ENCODE measurements at regions not wholly inside any gene's neighbourhood (a gene's known extent, or its start where the extent isn't known, plus 50 kb on each side); places are given as distances from the start of the nearest gene placed in this dataset.

DNA sequence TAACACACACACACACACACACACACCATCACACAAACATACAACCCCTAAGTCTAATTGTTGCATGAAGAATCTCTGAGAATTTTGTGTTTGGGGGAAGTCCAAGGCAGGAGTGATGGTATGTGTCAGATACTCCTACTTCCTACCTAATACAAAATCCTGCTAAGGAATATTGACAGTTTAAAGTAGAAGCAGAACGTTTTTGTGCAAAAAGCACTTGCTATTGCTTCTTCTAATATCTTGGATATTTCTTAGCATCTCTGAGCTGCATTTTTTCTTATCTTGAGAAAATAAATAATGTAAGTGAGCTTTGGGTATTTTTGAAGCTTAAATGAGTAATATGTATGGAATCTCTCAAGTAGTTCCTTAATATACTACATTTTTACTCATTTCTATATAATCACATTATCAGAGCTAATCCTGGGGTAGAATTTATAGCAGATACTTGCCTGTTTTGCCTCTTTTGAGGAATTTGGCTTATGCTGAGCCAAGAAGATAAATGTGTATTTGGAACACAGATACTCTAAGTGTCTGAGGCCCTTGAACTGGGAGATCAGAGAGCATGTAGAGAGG lies 212.3 kb downstream of the DKK1 start:
- Histone ChIP-seq H3K27me3 (ENCODE audit: insufficient read depth, low read depth, low read length) (no peaks in the 10 kb centered on the region), H2AFZ (ENCODE audit: low read depth, low read length) (no peak overlapping the region), H3K9me2 (ENCODE audit: insufficient read depth, low read length) (no peaks in the 10 kb centered on the region), H3K4me2 (ENCODE audit: low read length) (no peak overlapping the region), H3K27ac (ENCODE audit: low read length) (no peak overlapping the region), H3K9me3 (ENCODE audit: low read length) (no peaks in the 10 kb centered on the region), H3K4me3 (ENCODE audit: low read length) (no peak overlapping the region), H3F3A (ENCODE audit: insufficient read depth, low read length, poor library complexity, severe bottlenecking) (no peaks in the 10 kb centered on the region), H4K20me1 (ENCODE audit: insufficient read depth) (no peaks in the 10 kb centered on the region), H3K79me2 (replicated peaks; ENCODE audit: insufficient read depth, low read length) (no peaks in the 10 kb centered on the region), H3K9ac (ENCODE audit: low read length) (no peak overlapping the region), H3K36me3 (ENCODE audit: insufficient read depth, low read length) (no peaks in the 10 kb centered on the region)
- TF ChIP-seq SMC3 (conservative IDR thresholded peaks at IDR 0.05; ENCODE audit: poor library complexity), result no peak
- TF ChIP-seq, protein P1, sequence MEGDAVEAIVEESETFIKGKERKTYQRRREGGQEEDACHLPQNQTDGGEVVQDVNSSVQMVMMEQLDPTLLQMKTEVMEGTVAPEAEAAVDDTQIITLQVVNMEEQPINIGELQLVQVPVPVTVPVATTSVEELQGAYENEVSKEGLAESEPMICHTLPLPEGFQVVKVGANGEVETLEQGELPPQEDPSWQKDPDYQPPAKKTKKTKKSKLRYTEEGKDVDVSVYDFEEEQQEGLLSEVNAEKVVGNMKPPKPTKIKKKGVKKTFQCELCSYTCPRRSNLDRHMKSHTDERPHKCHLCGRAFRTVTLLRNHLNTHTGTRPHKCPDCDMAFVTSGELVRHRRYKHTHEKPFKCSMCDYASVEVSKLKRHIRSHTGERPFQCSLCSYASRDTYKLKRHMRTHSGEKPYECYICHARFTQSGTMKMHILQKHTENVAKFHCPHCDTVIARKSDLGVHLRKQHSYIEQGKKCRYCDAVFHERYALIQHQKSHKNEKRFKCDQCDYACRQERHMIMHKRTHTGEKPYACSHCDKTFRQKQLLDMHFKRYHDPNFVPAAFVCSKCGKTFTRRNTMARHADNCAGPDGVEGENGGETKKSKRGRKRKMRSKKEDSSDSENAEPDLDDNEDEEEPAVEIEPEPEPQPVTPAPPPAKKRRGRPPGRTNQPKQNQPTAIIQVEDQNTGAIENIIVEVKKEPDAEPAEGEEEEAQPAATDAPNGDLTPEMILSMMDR (IDR thresholded peaks at IDR 0.05; ENCODE audit: poor library complexity, severe bottlenecking), result no peak
- TF ChIP-seq, protein P2, sequence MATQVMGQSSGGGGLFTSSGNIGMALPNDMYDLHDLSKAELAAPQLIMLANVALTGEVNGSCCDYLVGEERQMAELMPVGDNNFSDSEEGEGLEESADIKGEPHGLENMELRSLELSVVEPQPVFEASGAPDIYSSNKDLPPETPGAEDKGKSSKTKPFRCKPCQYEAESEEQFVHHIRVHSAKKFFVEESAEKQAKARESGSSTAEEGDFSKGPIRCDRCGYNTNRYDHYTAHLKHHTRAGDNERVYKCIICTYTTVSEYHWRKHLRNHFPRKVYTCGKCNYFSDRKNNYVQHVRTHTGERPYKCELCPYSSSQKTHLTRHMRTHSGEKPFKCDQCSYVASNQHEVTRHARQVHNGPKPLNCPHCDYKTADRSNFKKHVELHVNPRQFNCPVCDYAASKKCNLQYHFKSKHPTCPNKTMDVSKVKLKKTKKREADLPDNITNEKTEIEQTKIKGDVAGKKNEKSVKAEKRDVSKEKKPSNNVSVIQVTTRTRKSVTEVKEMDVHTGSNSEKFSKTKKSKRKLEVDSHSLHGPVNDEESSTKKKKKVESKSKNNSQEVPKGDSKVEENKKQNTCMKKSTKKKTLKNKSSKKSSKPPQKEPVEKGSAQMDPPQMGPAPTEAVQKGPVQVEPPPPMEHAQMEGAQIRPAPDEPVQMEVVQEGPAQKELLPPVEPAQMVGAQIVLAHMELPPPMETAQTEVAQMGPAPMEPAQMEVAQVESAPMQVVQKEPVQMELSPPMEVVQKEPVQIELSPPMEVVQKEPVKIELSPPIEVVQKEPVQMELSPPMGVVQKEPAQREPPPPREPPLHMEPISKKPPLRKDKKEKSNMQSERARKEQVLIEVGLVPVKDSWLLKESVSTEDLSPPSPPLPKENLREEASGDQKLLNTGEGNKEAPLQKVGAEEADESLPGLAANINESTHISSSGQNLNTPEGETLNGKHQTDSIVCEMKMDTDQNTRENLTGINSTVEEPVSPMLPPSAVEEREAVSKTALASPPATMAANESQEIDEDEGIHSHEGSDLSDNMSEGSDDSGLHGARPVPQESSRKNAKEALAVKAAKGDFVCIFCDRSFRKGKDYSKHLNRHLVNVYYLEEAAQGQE (IDR thresholded peaks at IDR 0.05; ENCODE audit: borderline replicate concordance), result no peak
- TF ChIP-seq POLR2AphosphoS5 (IDR thresholded peaks at IDR 0.05), result no peak
- no peak for TF ChIP-seq EP300 (conservative IDR thresholded peaks at IDR 0.05; ENCODE audit: poor library complexity, severe bottlenecking)
- TF ChIP-seq EZH2 (IDR thresholded peaks at IDR 0.05; ENCODE audit: borderline replicate concordance, insufficient read depth, low read length, poor library complexity, severe bottlenecking), result no peak
- TF ChIP-seq RAD21 (conservative IDR thresholded peaks at IDR 0.05), result no peak
- no peak for TF ChIP-seq TAF1 (IDR thresholded peaks at IDR 0.05; ENCODE audit: low read depth)
- no peak for TF ChIP-seq MXI1 (conservative IDR thresholded peaks at IDR 0.05; ENCODE audit: poor library complexity, severe bottlenecking)

DNA sequence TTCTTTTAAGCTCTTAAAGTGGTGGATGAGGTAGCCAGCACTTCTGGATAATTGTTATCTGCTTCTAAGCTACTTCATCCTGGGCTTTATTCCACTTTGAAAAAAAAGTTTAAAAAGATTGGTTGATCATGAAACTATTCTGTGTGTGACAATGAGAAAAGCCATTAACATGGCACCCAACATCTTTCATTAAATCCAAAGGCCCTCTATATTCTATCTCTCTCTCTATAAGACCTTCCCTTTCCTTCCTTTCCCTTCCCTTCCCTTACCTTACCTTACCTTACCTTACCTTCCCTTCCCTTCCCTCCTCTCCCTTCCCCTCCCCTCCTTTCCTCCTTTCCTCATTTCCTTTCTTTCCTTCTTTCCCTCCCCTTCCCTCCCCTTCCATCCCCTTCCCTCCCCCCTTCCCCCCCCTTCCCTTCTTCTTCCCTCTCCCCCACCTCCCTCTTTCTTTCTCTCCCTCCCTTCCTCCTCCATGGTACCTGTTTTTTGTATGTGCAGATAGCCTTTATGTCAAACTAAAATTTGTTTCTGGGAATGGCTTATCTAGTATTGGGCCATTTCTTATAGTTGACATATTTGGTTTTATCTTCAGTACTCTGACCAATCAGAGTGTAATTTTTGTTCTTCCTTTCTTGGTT lies 218.7 kb downstream of the DKK1 start:
- Histone ChIP-seq H3K4me2 (ENCODE audit: low read length) (no peak overlapping the region), H3K9me3 (ENCODE audit: low read length) (no peaks in the 10 kb centered on the region), H3F3A (ENCODE audit: insufficient read depth, low read length, poor library complexity, severe bottlenecking) (no peaks in the 10 kb centered on the region), H3K27me3 (ENCODE audit: insufficient read depth, low read depth, low read length) (no peaks in the 10 kb centered on the region), H2AFZ (ENCODE audit: low read depth, low read length) (no peak overlapping the region), H3K9me2 (ENCODE audit: insufficient read depth, low read length) (no peaks in the 10 kb centered on the region), H3K9ac (ENCODE audit: low read length) (no peak overlapping the region), H4K20me1 (ENCODE audit: insufficient read depth) (no peaks in the 10 kb centered on the region), H3K79me2 (replicated peaks; ENCODE audit: insufficient read depth, low read length) (no peaks in the 10 kb centered on the region), H3K27ac (ENCODE audit: low read length) (no peak overlapping the region), H3K36me3 (ENCODE audit: insufficient read depth, low read length) (no peaks in the 10 kb centered on the region), H3K4me3 (ENCODE audit: low read length) (no peak overlapping the region)
- TF ChIP-seq POLR2AphosphoS5 (IDR thresholded peaks at IDR 0.05) (no peak), TAF1 (IDR thresholded peaks at IDR 0.05; ENCODE audit: low read depth) (no peak), SMC3 (conservative IDR thresholded peaks at IDR 0.05; ENCODE audit: poor library complexity) (no peak), MXI1 (conservative IDR thresholded peaks at IDR 0.05; ENCODE audit: poor library complexity, severe bottlenecking) (no peak), RAD21 (conservative IDR thresholded peaks at IDR 0.05) (no peak), EP300 (conservative IDR thresholded peaks at IDR 0.05; ENCODE audit: poor library complexity, severe bottlenecking) (no peak), EZH2 (IDR thresholded peaks at IDR 0.05; ENCODE audit: borderline replicate concordance, insufficient read depth, low read length, poor library complexity, severe bottlenecking) (no peak)
- TF ChIP-seq, protein P2 (IDR thresholded peaks at IDR 0.05; ENCODE audit: borderline replicate concordance), result no peak
- TF ChIP-seq, protein P1 (IDR thresholded peaks at IDR 0.05; ENCODE audit: poor library complexity, severe bottlenecking), result no peak

Measured in neural cell (in vitro differentiated cells).